PC-3 (cell line): ENCODE measurements at regions not wholly inside any gene's neighbourhood (a gene's known extent, or its start where the extent isn't known, plus 50 kb on each side); places are given as distances from the start of the nearest gene placed in this dataset.

ENCODE experiments used
- ATAC-seq: fragments of 200-7000 bp; cut with Tn5 transposase; 2 replicates; pipeline ENCODE4 v1.9.1; 2020; ENCODE audit warnings: mild to moderate bottlenecking, moderate library complexity
- BruUV-seq: library from RNA; stranded (reverse); fragments of 400-500 nt; replicated peaks from 2 replicates; lab custom pipeline; 2021; lab: Mats Ljungman, UMichigan
- CTCF ChIA-PET: fragments of 300-600 bp; sonication (Branson Sonifier 250); formaldehyde crosslinking; loops from one replicate; lab custom pipeline; 2022; ENCODE audit warnings: antibody characterized with exemption; lab: Charles Lee
- POLR2A ChIA-PET: fragments of 300-600 bp; sonication (Branson Sonifier 250); formaldehyde crosslinking; loops from one replicate; lab custom pipeline; 2022; ENCODE audit warnings: antibody characterized with exemption; ENCODE audit not compliant: unreplicated experiment; lab: Charles Lee
- DNase-seq: peaks from one replicate; pipeline ENCODE4 v3.0.0-alpha.2; 2015
- H2AFZ ChIP-seq: fragments of 300-600 bp; sonication (generic); 2 replicates; pipeline ENCODE4 v1.6.0; 2016; ENCODE audit warnings: antibody characterized with exemption, low read length
- H3F3A ChIP-seq: fragments of 300-600 bp; sonication (generic); one replicate; pipeline ENCODE4 v1.6.0; 2017; ENCODE audit warnings: antibody characterized with exemption, low read length, control low read depth, mild to moderate bottlenecking; ENCODE audit not compliant: unreplicated experiment
- H3K27ac ChIP-seq: fragments of 300-600 bp; sonication (generic); 2 replicates; pipeline ENCODE4 v1.5.1; 2016; ENCODE audit warnings: mild to moderate bottlenecking, low read length
- H3K27me3 ChIP-seq: fragments of 300-600 bp; sonication (generic); 2 replicates; pipeline ENCODE4 v1.6.1; 2016; ENCODE audit warnings: low read length, mixed read lengths
- H3K36me3 ChIP-seq: fragments of 300-600 bp; sonication (generic); 2 replicates; pipeline ENCODE4 v1.6.1; 2016; ENCODE audit warnings: low read depth, mixed run types, low read length, mixed read lengths
- H3K4me1 ChIP-seq: fragments of 300-600 bp; sonication (generic); 2 replicates; pipeline ENCODE4 v1.5.1; 2016; ENCODE audit warnings: low read length; ENCODE audit not compliant: insufficient read depth
- H3K4me2 ChIP-seq: fragments of 300-600 bp; sonication (generic); 2 replicates; pipeline ENCODE4 v1.6.0; 2016; ENCODE audit warnings: low read length
- H3K4me3 ChIP-seq: fragments of 300-600 bp; sonication (generic); 2 replicates; pipeline ENCODE4 v1.5.1; 2016; ENCODE audit warnings: mild to moderate bottlenecking, low read length, mixed read lengths
- H3K79me2 ChIP-seq: fragments of 300-600 bp; sonication (generic); 2 replicates; pipeline ENCODE4 v1.6.1; 2017; ENCODE audit warnings: low read length, mixed read lengths
- H3K9ac ChIP-seq: fragments of 300-600 bp; sonication (generic); 2 replicates; pipeline ENCODE4 v1.6.0; 2016; ENCODE audit warnings: mild to moderate bottlenecking, low read length
- H3K9me2 ChIP-seq: fragments of 300-600 bp; sonication (generic); replicated peaks from 2 replicates; pipeline ENCODE4 v1.6.1; 2016; ENCODE audit warnings: mixed run types, low read length, mixed read lengths
- H3K9me3 ChIP-seq: fragments of 300-600 bp; sonication (generic); 2 replicates; pipeline ENCODE4 v1.6.1; 2016; ENCODE audit warnings: low read length, mixed read lengths
- H4K20me1 ChIP-seq: fragments of 300-600 bp; sonication (generic); 2 replicates; pipeline ENCODE4 v1.6.1; 2016; ENCODE audit warnings: low read length, mixed read lengths
- CTCF ChIP-seq: fragments of 300-600 bp; sonication (generic); conservative IDR thresholded peaks from 2 replicates; pipeline ENCODE4 v1.5.1; 2017; ENCODE audit warnings: antibody characterized with exemption, low read depth, mild to moderate bottlenecking, low read length
- EZH2 ChIP-seq: fragments of 300-600 bp; sonication (generic); IDR thresholded peaks from one replicate; pipeline ENCODE4 v1.6.1; 2017; ENCODE audit warnings: antibody characterized with exemption, mild to moderate bottlenecking, low read length; ENCODE audit not compliant: unreplicated experiment
- EZH2phosphoT487 ChIP-seq: fragments of 300-600 bp; sonication (generic); IDR thresholded peaks from 2 replicates; pipeline ENCODE4 v1.6.1; 2018; ENCODE audit warnings: mild to moderate bottlenecking, antibody characterized with exemption, low read length, borderline replicate concordance
- intact Hi-C: fragments of 100-400 bp; cut with micrococcal nuclease; formaldehyde crosslinking; loops from 2 replicates; pipeline ENCODE4 v1.9.0; 2023

GRCh38 chr20:41877911-41878310 lies 259.7 kb upstream of the CHD6 start:
- H3K9ac ChIP-seq: no peak overlapping the region
- no peak overlapping the region for H3K4me2 ChIP-seq
- H3K9me3 ChIP-seq: no peaks in the 10 kb centered on the region
- intact Hi-C loops: no loop called here
- no peaks in the 10 kb centered on the region for H4K20me1 ChIP-seq
- no peaks in the 10 kb centered on the region for H3F3A ChIP-seq
- no peak for TF ChIP-seq EZH2phosphoT487
- TF ChIP-seq CTCF: no peak
- no peak for TF ChIP-seq EZH2
- no peak for ATAC-seq
- DNase-seq: no peak
- BruUV-seq: no TSS peak
- no peak overlapping the region for H2AFZ ChIP-seq
- H3K4me3 ChIP-seq: no peak overlapping the region
- H3K27ac ChIP-seq: no peak overlapping the region
- H3K4me1 ChIP-seq: no peaks in the 10 kb centered on the region
- H3K9me2 ChIP-seq: no peaks in the 10 kb centered on the region
- ChIA-PET CTCF (no interaction called here), POLR2A (no interaction called here)
- H3K36me3 ChIP-seq: no peaks in the 10 kb centered on the region
- H3K79me2 ChIP-seq: no peaks in the 10 kb centered on the region
- no peaks in the 10 kb centered on the region for H3K27me3 ChIP-seq

GRCh38 chr20:41874658-41875057 lies 256.5 kb upstream of the CHD6 start:
- Histone ChIP-seq H3K9me3 (no peaks in the 10 kb centered on the region), H3K9ac (no peak overlapping the region), H3K79me2 (no peaks in the 10 kb centered on the region), H3K27me3 (no peaks in the 10 kb centered on the region), H3K4me2 (no peak overlapping the region), H3K9me2 (no peaks in the 10 kb centered on the region), H2AFZ (no peak overlapping the region), H3K36me3 (no peaks in the 10 kb centered on the region), H3F3A (no peaks in the 10 kb centered on the region), H3K27ac (no peak overlapping the region), H4K20me1 (no peaks in the 10 kb centered on the region), H3K4me1 (no peaks in the 10 kb centered on the region), H3K4me3 (no peak overlapping the region)
- BruUV-seq: no TSS peak
- TF ChIP-seq CTCF: no peak
- no peak for TF ChIP-seq EZH2
- no peak for TF ChIP-seq EZH2phosphoT487
- no peak for ATAC-seq
- CTCF ChIA-PET: no interaction called here
- intact Hi-C loops: no loop called here
- no peak for DNase-seq
- POLR2A ChIA-PET: no interaction called here

GRCh38 chr20:41872930-41873329 lies 254.8 kb upstream of the CHD6 start:
- H3K9ac ChIP-seq: no peak overlapping the region
- no peaks in the 10 kb centered on the region for H3K79me2 ChIP-seq
- ATAC-seq (no peak), DNase-seq (no peak)
- BruUV-seq: no TSS peak
- H4K20me1 ChIP-seq: no peaks in the 10 kb centered on the region
- no peak overlapping the region for H3K27ac ChIP-seq
- no peaks in the 10 kb centered on the region for H3K9me3 ChIP-seq
- H3K4me1 ChIP-seq: no peaks in the 10 kb centered on the region
- H3K27me3 ChIP-seq: no peaks in the 10 kb centered on the region
- H3K4me3 ChIP-seq: no peak overlapping the region
- no peak overlapping the region for H2AFZ ChIP-seq
- no peaks in the 10 kb centered on the region for H3K36me3 ChIP-seq
- ChIA-PET CTCF (no interaction called here), POLR2A (no interaction called here)
- TF ChIP-seq EZH2phosphoT487: no peak
- TF ChIP-seq CTCF: no peak
- H3K4me2 ChIP-seq: no peak overlapping the region
- H3F3A ChIP-seq: no peaks in the 10 kb centered on the region
- H3K9me2 ChIP-seq: no peaks in the 10 kb centered on the region
- intact Hi-C loops: no loop called here
